ENCODE measurements at regions not wholly inside any gene's neighbourhood (a gene's known extent, or its start where the extent isn't known, plus 50 kb on each side); places are given as distances from the start of the nearest gene placed in this dataset.

DNA sequence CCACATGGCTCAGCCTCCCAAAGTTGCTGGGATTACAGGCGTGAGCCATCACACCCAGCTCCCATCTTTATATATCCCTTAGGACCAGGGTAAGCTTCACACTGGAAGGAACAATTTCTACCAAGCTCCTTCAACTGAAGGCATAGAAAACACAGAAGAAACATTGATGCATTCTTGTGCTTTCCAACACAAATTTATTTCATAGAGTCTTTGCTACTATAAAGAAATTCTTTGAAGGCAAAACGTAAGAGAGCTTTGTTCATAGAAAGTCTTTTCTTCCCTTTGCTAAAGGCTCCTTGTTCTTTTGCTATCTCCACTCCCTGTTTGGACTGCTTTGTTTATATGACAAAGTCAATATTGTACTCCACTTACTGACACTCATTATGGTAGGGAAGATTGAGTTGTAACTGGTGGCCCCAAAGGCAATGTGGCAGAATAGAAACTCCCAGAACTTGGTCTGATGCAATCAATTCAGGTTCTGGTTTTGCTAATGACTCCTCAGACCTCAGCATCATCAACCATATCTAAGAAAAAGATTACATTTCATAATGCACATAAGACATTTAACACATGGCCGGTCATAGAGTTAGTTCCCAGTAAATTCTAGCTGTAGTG lies 97.4 kb upstream of the CLINT1 start:
- Mint-ChIP-seq H3K4me3 (no peak overlapping the region), H3K27me3 (ENCODE audit: low read depth in 2 of 2) (peaks cover 17 to 39% of the 10 kb centered on the region in 2 donors), H3K27ac (no peak overlapping the region), H3K9me3 (no peaks in the 10 kb centered on the region), H3K36me3 (no peaks in the 10 kb centered on the region), H3K4me1 (peaks cover 0 to 5% of the 10 kb centered on the region in 2 donors)
- Histone ChIP-seq H3K9me3 (ENCODE audit: control insufficient read depth, insufficient read depth, low read length) (no peaks in the 10 kb centered on the region), H3K36me3 (ENCODE audit: control insufficient read depth, insufficient read depth, low read length) (no peaks in the 10 kb centered on the region), H3K27me3 (ENCODE audit: control insufficient read depth, insufficient read depth, low read length) (no peaks in the 10 kb centered on the region), H3K4me3 (ENCODE audit: low read length) (no peak overlapping the region), H3K27ac (ENCODE audit: low read length) (no peak overlapping the region), H3K4me1 (ENCODE audit: control insufficient read depth, insufficient read depth, low read length) (no peaks in the 10 kb centered on the region)
- DNase-seq = no peak
- no peak for TF ChIP-seq CTCF (IDR thresholded peaks at IDR 0.05)
- no peak for ATAC-seq
- WGBS (ENCODE audit: insufficient coverage) = 90% methylated on average over 2 of the region's 3 CpGs
- intact Hi-C loops (cut with micrococcal nuclease) = no loop called here

DNA sequence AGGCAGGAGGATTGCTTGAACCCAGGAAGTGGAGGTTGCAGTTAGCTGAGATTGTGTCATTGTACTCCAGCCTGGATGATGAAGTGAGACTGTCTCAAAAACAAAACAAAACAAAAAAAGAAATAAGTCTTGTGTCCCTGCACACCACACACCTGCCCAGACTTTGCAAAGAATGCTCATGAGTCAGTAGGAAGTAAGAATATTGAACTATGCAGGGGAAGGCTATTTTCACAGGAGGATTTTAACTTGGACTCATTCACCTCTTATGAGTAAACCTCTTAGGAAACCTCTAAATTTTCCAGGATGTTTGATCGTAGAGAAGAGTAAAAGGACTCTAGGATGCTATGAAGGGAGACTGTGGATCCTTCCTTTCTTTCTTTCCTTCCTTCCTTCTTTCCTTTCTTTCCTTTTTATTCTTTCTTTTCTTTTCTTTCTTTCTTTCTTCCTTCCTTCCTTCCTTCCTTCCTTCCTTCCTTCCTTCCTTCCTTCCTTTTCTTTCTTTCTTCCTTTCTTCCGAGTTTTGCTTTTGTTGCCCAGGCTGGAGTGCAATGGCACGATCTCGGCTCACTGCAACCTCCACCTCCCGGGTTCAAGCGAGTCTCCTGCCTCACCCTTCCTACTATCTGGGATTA lies 96.7 kb upstream of the CLINT1 start:
- Mint-ChIP-seq H3K9me3 (no peaks in the 10 kb centered on the region), H3K4me3 (no peak overlapping the region), H3K27ac (no peak overlapping the region), H3K36me3 (no peaks in the 10 kb centered on the region), H3K27me3 (ENCODE audit: low read depth in 2 of 2) (peaks cover 12 to 31% of the 10 kb centered on the region in 2 donors), H3K4me1 (no peaks in the 10 kb centered on the region)
- intact Hi-C loops (cut with micrococcal nuclease) = no loop called here
- H3K27me3 ChIP-seq (ENCODE audit: control insufficient read depth, insufficient read depth, low read length) = no peaks in the 10 kb centered on the region
- DNase-seq (no peak), ATAC-seq (no peak)
- 94% methylated on average over 4 of the region's 6 CpGs for WGBS (ENCODE audit: insufficient coverage)
- no peak for TF ChIP-seq CTCF (IDR thresholded peaks at IDR 0.05)
- H3K27ac ChIP-seq (ENCODE audit: low read length) = no peak overlapping the region
- no peaks in the 10 kb centered on the region for H3K9me3 ChIP-seq (ENCODE audit: control insufficient read depth, insufficient read depth, low read length)
- H3K4me1 ChIP-seq (ENCODE audit: control insufficient read depth, insufficient read depth, low read length) = no peaks in the 10 kb centered on the region
- H3K4me3 ChIP-seq (ENCODE audit: low read length) = no peak overlapping the region
- no peaks in the 10 kb centered on the region for H3K36me3 ChIP-seq (ENCODE audit: control insufficient read depth, insufficient read depth, low read length)

- Histone ChIP-seq H3K9me3 (ENCODE audit: control insufficient read depth, insufficient read depth, low read length) (no peaks in the 10 kb centered on the region), H3K4me3 (ENCODE audit: low read length) (no peak overlapping the region), H3K27ac (ENCODE audit: low read length) (no peak overlapping the region), H3K36me3 (ENCODE audit: control insufficient read depth, insufficient read depth, low read length) (no peaks in the 10 kb centered on the region), H3K27me3 (ENCODE audit: control insufficient read depth, insufficient read depth, low read length) (no peaks in the 10 kb centered on the region), H3K4me1 (ENCODE audit: control insufficient read depth, insufficient read depth, low read length) (no peaks in the 10 kb centered on the region)
- Mint-ChIP-seq H3K9me3 (no peaks in the 10 kb centered on the region), H3K36me3 (no peaks in the 10 kb centered on the region), H3K27ac (no peak overlapping the region), H3K27me3 (ENCODE audit: low read depth in 2 of 2) (peaks cover 17 to 40% of the 10 kb centered on the region in 2 donors), H3K4me3 (no peak overlapping the region), H3K4me1 (peaks cover 6 to 7% of the 10 kb centered on the region in 2 donors)
- ATAC-seq (no peak), DNase-seq (no peak)
- intact Hi-C loops (cut with micrococcal nuclease) = no loop called here
- TF ChIP-seq CTCF (IDR thresholded peaks at IDR 0.05) = no peak
- 100% methylated on average over 1 of the region's 1 CpG for WGBS (ENCODE audit: insufficient coverage)
Observed at GRCh38 chr5:157952374-157952685, 93.4 kb upstream of the CLINT1 start.

Measured in natural killer cell (primary cell).